Muscle of back (tissue), 3 donors: ENCODE measurements at regions not wholly inside any gene's neighbourhood (a gene's known extent, or its start where the extent isn't known, plus 50 kb on each side); places are given as distances from the start of the nearest gene placed in this dataset.

Source experiments
- DNase-seq, 3 donors: peaks; one replicate each; pipeline versions ENCODE4 v3.0.0 to v3.0.0-alpha.2; 2013

GRCh38 chr12:4050340-4050739 lies 177.1 kb upstream of the PARP11 start:
- no peak for DNase-seq

GRCh38 chr12:4049298-4050080 lies 176.3 kb upstream of the PARP11 start:
- DNase-seq = no peak

GRCh38 chr12:4047421-4047820 lies 174.2 kb upstream of the PARP11 start:
- DNase-seq = no peak

GRCh38 chr12:4046495-4046840 lies 173.3 kb upstream of the PARP11 start:
- no peak for DNase-seq

- no peak for DNase-seq
Measured at GRCh38 chr12:4045786-4046494, 172.7 kb upstream of the PARP11 start.

- DNase-seq = no peak
Measured at GRCh38 chr12:4044736-4045730, 171.8 kb upstream of the PARP11 start.

- no peak for DNase-seq
Measured at GRCh38 chr12:4044101-4044500, 170.9 kb upstream of the PARP11 start.

- DNase-seq = no peak
Measured at GRCh38 chr12:4041187-4041885, 168.1 kb upstream of the PARP11 start.

- no peak for DNase-seq
Measured at GRCh38 chr12:4039931-4040330, 166.7 kb upstream of the PARP11 start.

- DNase-seq = peak; percentile 63 to 85 (median 80)
Measured at GRCh38 chr12:4037747-4038312, 164.6 kb upstream of the PARP11 start.

- DNase-seq = no peak
Measured at GRCh38 chr12:4036671-4037271, 163.6 kb upstream of the PARP11 start.

- no peak for DNase-seq
Measured at GRCh38 chr12:4034921-4035320, 161.7 kb upstream of the PARP11 start.

GRCh38 chr12:4032924-4033615 lies 159.9 kb upstream of the PARP11 start:
- no peak for DNase-seq

GRCh38 chr12:4031703-4032291 lies 158.6 kb upstream of the PARP11 start:
- peak in 1 of 3 donors; percentile 50 for DNase-seq

GRCh38 chr12:4030929-4031702 lies 157.9 kb upstream of the PARP11 start:
- peak; percentile 92 to 96 (median 95) for DNase-seq

GRCh38 chr12:4027412-4027811 lies 154.2 kb upstream of the PARP11 start:
- no peak for DNase-seq

GRCh38 chr12:4026517-4026916 lies 153.3 kb upstream of the PARP11 start:
- DNase-seq = no peak

- DNase-seq = no peak
Measured at GRCh38 chr12:4026020-4026358, 152.8 kb upstream of the PARP11 start.
